Mammary epithelial cell (primary cell): ENCODE measurements at regions not wholly inside any gene's neighbourhood (a gene's known extent, or its start where the extent isn't known, plus 50 kb on each side); places are given as distances from the start of the nearest gene placed in this dataset.

Experiments used
- EZH2 ChIP-seq: IDR thresholded peaks from 2 replicates; pipeline ENCODE4 v1.6.1; 2012; ENCODE audit warnings: low read length, inconsistent platforms, borderline replicate concordance
- TF ChIP-seq, protein P1 (sequence below), 2 donors: IDR thresholded peaks in 1 of 2; conservative IDR thresholded peaks in 1 of 2; 2 replicates each; pipeline ENCODE4 v1.5.1; 2011 to 2012; ENCODE audit warnings: inconsistent platforms in 2 of 2, low read length in 2 of 2, mild to moderate bottlenecking in 2 of 2, control low read depth in 1 of 2, low read depth in 1 of 2; ENCODE audit not compliant: insufficient read depth in 1 of 2; ENCODE audit errors: extremely low read depth in 1 of 2

- TF ChIP-seq, protein P1, sequence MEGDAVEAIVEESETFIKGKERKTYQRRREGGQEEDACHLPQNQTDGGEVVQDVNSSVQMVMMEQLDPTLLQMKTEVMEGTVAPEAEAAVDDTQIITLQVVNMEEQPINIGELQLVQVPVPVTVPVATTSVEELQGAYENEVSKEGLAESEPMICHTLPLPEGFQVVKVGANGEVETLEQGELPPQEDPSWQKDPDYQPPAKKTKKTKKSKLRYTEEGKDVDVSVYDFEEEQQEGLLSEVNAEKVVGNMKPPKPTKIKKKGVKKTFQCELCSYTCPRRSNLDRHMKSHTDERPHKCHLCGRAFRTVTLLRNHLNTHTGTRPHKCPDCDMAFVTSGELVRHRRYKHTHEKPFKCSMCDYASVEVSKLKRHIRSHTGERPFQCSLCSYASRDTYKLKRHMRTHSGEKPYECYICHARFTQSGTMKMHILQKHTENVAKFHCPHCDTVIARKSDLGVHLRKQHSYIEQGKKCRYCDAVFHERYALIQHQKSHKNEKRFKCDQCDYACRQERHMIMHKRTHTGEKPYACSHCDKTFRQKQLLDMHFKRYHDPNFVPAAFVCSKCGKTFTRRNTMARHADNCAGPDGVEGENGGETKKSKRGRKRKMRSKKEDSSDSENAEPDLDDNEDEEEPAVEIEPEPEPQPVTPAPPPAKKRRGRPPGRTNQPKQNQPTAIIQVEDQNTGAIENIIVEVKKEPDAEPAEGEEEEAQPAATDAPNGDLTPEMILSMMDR (conservative IDR thresholded peaks at IDR 0.05 in 1 of 2, IDR thresholded peaks at IDR 0.05 in 1 of 2; ENCODE audit: extremely low read depth in 1 of 2, insufficient read depth in 1 of 2, low read depth in 1 of 2, low read length in 2 of 2): no peak
- no peak for TF ChIP-seq EZH2
These were observed 241.8 kb downstream of the TTLL2 start for GRCh38 chr6:167566711-167567141.
